ENCODE measurements at regions not wholly inside any gene's neighbourhood (a gene's known extent, or its start where the extent isn't known, plus 50 kb on each side); places are given as distances from the start of the nearest gene placed in this dataset.
"Not testable (repeated sequence)": the region's sequence is repeated elsewhere in the genome, so short reads cannot be mapped to it uniquely, and the experiment has no call there.

- no peak for DNase-seq
Measured at GRCh38 chr4:162938738-162939485, 227.8 kb downstream of the NAF1 start.

GRCh38 chr4:162935214-162935613 is 231.5 kb downstream of the NAF1 start:
- DNase-seq: no peak

- no peak for DNase-seq
Measured at GRCh38 chr4:162931286-162931685, 235.4 kb downstream of the NAF1 start.

GRCh38 chr4:162921178-162921785 is 245.4 kb downstream of the NAF1 start:
- no peak for DNase-seq

- no peak for DNase-seq
Measured at GRCh38 chr4:162920649-162921048, 246.0 kb downstream of the NAF1 start.

- no peak for DNase-seq
Measured at GRCh38 chr4:162912482-162912881, 254.2 kb downstream of the NAF1 start.

- no peak for DNase-seq
Measured at GRCh38 chr4:162911349-162911748, 255.3 kb downstream of the NAF1 start.

- DNase-seq: no peak
Measured at GRCh38 chr4:162909952-162910351, 256.7 kb downstream of the NAF1 start.

- DNase-seq: no peak
Measured at GRCh38 chr4:162894387-162894786, 272.3 kb downstream of the NAF1 start.

GRCh38 chr4:162891788-162892707 is 274.6 kb downstream of the NAF1 start:
- no peak for DNase-seq

- no peak for DNase-seq
Measured at GRCh38 chr4:162878096-162878495, 288.6 kb downstream of the NAF1 start.

- DNase-seq: no peak
Measured at GRCh38 chr4:162874748-162875147, 291.9 kb downstream of the NAF1 start.

GRCh38 chr4:162871990-162872389 is 294.7 kb downstream of the NAF1 start:
- no peak for DNase-seq

- DNase-seq: no peak
Measured at GRCh38 chr4:162869157-162869556, 297.5 kb downstream of the NAF1 start.

GRCh38 chr4:162866565-162866964 is 300.1 kb downstream of the NAF1 start:
- no peak for DNase-seq

- no peak for DNase-seq
Measured at GRCh38 chr4:162865102-162865501, 301.6 kb downstream of the NAF1 start.

GRCh38 chr4:162853788-162854187 is 312.9 kb downstream of the NAF1 start:
- DNase-seq: no peak

GRCh38 chr4:162852642-162853041 is 314.0 kb downstream of the NAF1 start:
- DNase-seq: no peak

- not testable (repeated sequence) for DNase-seq
Measured at GRCh38 chr4:162851241-162851758, 315.4 kb downstream of the NAF1 start.

- DNase-seq: no peak
Measured at GRCh38 chr4:162849937-162850336, 316.8 kb downstream of the NAF1 start.

GRCh38 chr4:162847945-162848549 is 318.6 kb downstream of the NAF1 start:
- no peak for DNase-seq

GRCh38 chr4:162841753-162842152 is 324.9 kb downstream of the NAF1 start:
- DNase-seq: no peak

- no peak for DNase-seq
Measured at GRCh38 chr4:162839814-162840213, 326.9 kb downstream of the NAF1 start.

Measured in NCI-H1436 treated with DMSO at 0.1 percent for 48 hours (cell line).